ENCODE measurements at regions not wholly inside any gene's neighbourhood (a gene's known extent, or its start where the extent isn't known, plus 50 kb on each side); places are given as distances from the start of the nearest gene placed in this dataset.
"Not testable (repeated sequence)": the region's sequence is repeated elsewhere in the genome, so short reads cannot be mapped to it uniquely, and the experiment has no call there.

GRCh38 chr10:123367195-123367594 is 213.0 kb downstream of the BUB3 start:
- DNase-seq (ENCODE audit: extremely low read depth, low read depth), result no peak
- no peak overlapping the region for H3K4me3 ChIP-seq (replicated peaks; ENCODE audit: low read depth, low read length)
- no peak for TF ChIP-seq CTCF (IDR thresholded peaks at IDR 0.05; ENCODE audit: low read depth, low read length, missing control alignments)

GRCh38 chr10:123371626-123372025 is 217.4 kb downstream of the BUB3 start:
- not testable (repeated sequence) for DNase-seq (ENCODE audit: extremely low read depth, low read depth); H3K4me3 ChIP-seq (replicated peaks; ENCODE audit: low read depth, low read length)

- H3K4me3 ChIP-seq (replicated peaks; ENCODE audit: low read depth, low read length), result no peak overlapping the region
- no peak for DNase-seq (ENCODE audit: extremely low read depth, low read depth)
- TF ChIP-seq CTCF (IDR thresholded peaks at IDR 0.05; ENCODE audit: low read depth, low read length, missing control alignments), result no peak
These were observed 219.4 kb downstream of the BUB3 start for GRCh38 chr10:123373591-123373990.

- TF ChIP-seq CTCF (IDR thresholded peaks at IDR 0.05; ENCODE audit: low read depth, low read length, missing control alignments), result no peak
- DNase-seq (ENCODE audit: extremely low read depth, low read depth), result no peak
- no peak overlapping the region for H3K4me3 ChIP-seq (replicated peaks; ENCODE audit: low read depth, low read length)
These were observed 220.9 kb downstream of the BUB3 start for GRCh38 chr10:123375097-123375496.

GRCh38 chr10:123375738-123376137 is 221.5 kb downstream of the BUB3 start:
- no peak overlapping the region for H3K4me3 ChIP-seq (replicated peaks; ENCODE audit: low read depth, low read length)
- no peak for TF ChIP-seq CTCF (IDR thresholded peaks at IDR 0.05; ENCODE audit: low read depth, low read length, missing control alignments)
- no peak for DNase-seq (ENCODE audit: extremely low read depth, low read depth)

- no peak for TF ChIP-seq CTCF (IDR thresholded peaks at IDR 0.05; ENCODE audit: low read depth, low read length, missing control alignments)
- no peak overlapping the region for H3K4me3 ChIP-seq (replicated peaks; ENCODE audit: low read depth, low read length)
- no peak for DNase-seq (ENCODE audit: extremely low read depth, low read depth)
These were observed 223.7 kb downstream of the BUB3 start for GRCh38 chr10:123377883-123378282.

- H3K4me3 ChIP-seq (replicated peaks; ENCODE audit: low read depth, low read length), result no peak overlapping the region
- no peak for DNase-seq (ENCODE audit: extremely low read depth, low read depth)
- TF ChIP-seq CTCF (IDR thresholded peaks at IDR 0.05; ENCODE audit: low read depth, low read length, missing control alignments), result no peak
These were observed 224.1 kb downstream of the BUB3 start for GRCh38 chr10:123378302-123378701.

All from HFF-Myc (cell line).